ENCODE measurements at regions not wholly inside any gene's neighbourhood (a gene's known extent, or its start where the extent isn't known, plus 50 kb on each side); places are given as distances from the start of the nearest gene placed in this dataset.

GRCh38 chr2:7881063-7881462, 800.8 kb upstream of the ID2 start:
- intact Hi-C loops (cut with micrococcal nuclease) (no loop called here), in situ Hi-C loops (cut with MboI) (no loop called here)
- H4K20me1 ChIP-seq (replicated peaks; ENCODE audit: control insufficient read depth, insufficient read depth, low read length): no peaks in the 10 kb centered on the region
- no TSS peak for BruUV-seq (replicated peaks)
- no peak for TF ChIP-seq ZNF140 (CRISPR knock-in tag; IDR thresholded peaks at IDR 0.05)
- TF ChIP-seq ZNF280A (IDR thresholded peaks at IDR 0.05; ENCODE audit: low read depth, partially characterized antibody): no peak
- no peak for TF ChIP-seq RBM25 (IDR thresholded peaks at IDR 0.05; ENCODE audit: low read depth, low read length, severe bottlenecking)
- no peak for TF ChIP-seq TCF7 (IDR thresholded peaks at IDR 0.05; ENCODE audit: borderline replicate concordance)
- no peak for TF ChIP-seq SLC30A9 (CRISPR knock-in tag; IDR thresholded peaks at IDR 0.05)
- no peak for TF ChIP-seq MXI1 (IDR thresholded peaks at IDR 0.05; ENCODE audit: low read depth, low read length)
- TF ChIP-seq BRCA1 (IDR thresholded peaks at IDR 0.05): no peak
- TF ChIP-seq BRCA1 (CRISPR knock-in tag; IDR thresholded peaks at IDR 0.05): no peak
- H3K36me3 ChIP-seq (ENCODE audit: control insufficient read depth, insufficient read depth, low read length): no peaks in the 10 kb centered on the region
- DNase-seq (ENCODE audit: extremely low read depth in 1 of 4, low spot score in 3 of 4) (no peak), ATAC-seq (no peak), FAIRE-seq (no peak)
- WGBS (ENCODE audit: insufficient coverage, low coverage, missing lambda C conversion rate): 2% methylated on average over 5 of the region's 5 CpGs
- H3K9ac ChIP-seq (ENCODE audit: insufficient read depth in 1 of 2, low read depth in 2 of 2, low read length in 2 of 2): no peak overlapping the region
- no peak overlapping the region for H3K4me3 ChIP-seq
- POLR2A ChIA-PET: no interaction called here
- CTCF ChIA-PET (ENCODE audit: low intra/inter-chr PET ratio): no interaction called here
- no peaks in the 10 kb centered on the region for H3K4me1 ChIP-seq (replicated peaks in 1 of 2; ENCODE audit: control insufficient read depth in 2 of 2, insufficient read depth in 2 of 2, low read length in 2 of 2)
- H3K27me3 ChIP-seq (ENCODE audit: control insufficient read depth in 2 of 2, insufficient read depth in 2 of 2, low read length in 2 of 2): peaks cover 0 to 4% of the 10 kb centered on the region in 2 experiments; a peak in 2 of 5 replicates
- no peaks in the 10 kb centered on the region for H3K9me3 ChIP-seq (replicated peaks; ENCODE audit: control insufficient read depth, insufficient read depth, low read depth, low read length)
- no peak overlapping the region for H3K4me2 ChIP-seq (ENCODE audit: insufficient read depth, low read length)
- H3K27ac ChIP-seq (ENCODE audit: extremely low read depth, low read depth, low read length): no peak overlapping the region
- no peak overlapping the region for H2AFZ ChIP-seq (ENCODE audit: low read depth, low read length)
- H3K79me2 ChIP-seq (ENCODE audit: control insufficient read depth, insufficient read depth, low read length): no peaks in the 10 kb centered on the region
- H3K9me1 ChIP-seq (ENCODE audit: control insufficient read depth, insufficient read depth, low read length): no peaks in the 10 kb centered on the region

All from K562 (cell line).